Calu3 (cell line): ENCODE measurements at regions not wholly inside any gene's neighbourhood (a gene's known extent, or its start where the extent isn't known, plus 50 kb on each side); places are given as distances from the start of the nearest gene placed in this dataset.

Experiments
- BruUV-seq: library from RNA; stranded (reverse); fragments of 400-500 nt; replicated peaks from 2 replicates; lab custom pipeline; 2021; lab: Mats Ljungman, UMichigan
- CTCF ChIA-PET: fragments of 300-600 bp; sonication (Branson Sonifier 250); formaldehyde crosslinking; loops from one replicate; lab custom pipeline; 2022; ENCODE audit warnings: antibody characterized with exemption; lab: Charles Lee
- DNase-seq: peaks from one replicate; pipeline ENCODE4 v3.0.0; 2022
- H3K27ac Mint-ChIP-seq: one replicate; pipeline ENCODE4 v1.8.0; 2022; ENCODE audit warnings: mixed read lengths; ENCODE audit not compliant: unreplicated experiment
- H3K27me3 Mint-ChIP-seq: one replicate; pipeline ENCODE4 v1.8.0; 2022; ENCODE audit warnings: mixed read lengths; ENCODE audit not compliant: unreplicated experiment
- H3K36me3 Mint-ChIP-seq: one replicate; pipeline ENCODE4 v1.8.0; 2022; ENCODE audit warnings: mild to moderate bottlenecking, moderate library complexity, mixed read lengths; ENCODE audit not compliant: insufficient read depth, unreplicated experiment
- H3K4me1 Mint-ChIP-seq: one replicate; pipeline ENCODE4 v1.8.0; 2022; ENCODE audit warnings: mild to moderate bottlenecking, low read depth, mixed read lengths; ENCODE audit not compliant: unreplicated experiment
- H3K4me3 Mint-ChIP-seq: one replicate; pipeline ENCODE4 v1.8.0; 2022; ENCODE audit warnings: mild to moderate bottlenecking, low read depth, moderate library complexity, mixed read lengths; ENCODE audit not compliant: unreplicated experiment
- H3K9me3 Mint-ChIP-seq: one replicate; pipeline ENCODE4 v1.8.0; 2022; ENCODE audit warnings: low read depth, mixed read lengths; ENCODE audit not compliant: unreplicated experiment
- CTCF ChIP-seq: fragments of 200-600 bp; IDR thresholded peaks from one replicate; pipeline ENCODE4 v1.8.0; 2022; ENCODE audit warnings: antibody characterized with exemption; ENCODE audit not compliant: unreplicated experiment
- intact Hi-C: fragments of 100-400 bp; cut with micrococcal nuclease; formaldehyde crosslinking; loops from one replicate; pipeline ENCODE4 v1.10.0; 2022; ENCODE audit not compliant: unreplicated experiment

- H3K4me1 Mint-ChIP-seq, result no peaks in the 10 kb centered on the region
- no peak overlapping the region for H3K4me3 Mint-ChIP-seq
- intact Hi-C loops, result no loop called here
- H3K27me3 Mint-ChIP-seq, result peaks cover 24% of the 10 kb centered on the region
- no peak for DNase-seq
- CTCF ChIA-PET, result no interaction called here
- TF ChIP-seq CTCF, result no peak
- BruUV-seq, result no TSS peak
- H3K36me3 Mint-ChIP-seq, result no peaks in the 10 kb centered on the region
- no peak overlapping the region for H3K27ac Mint-ChIP-seq
- H3K9me3 Mint-ChIP-seq, result no peaks in the 10 kb centered on the region
These were observed 210.6 kb downstream of the DACT1 start for GRCh38 chr14:58848365-58848764.

- Mint-ChIP-seq H3K4me3 (no peak overlapping the region), H3K9me3 (no peaks in the 10 kb centered on the region), H3K27me3 (peaks cover 25% of the 10 kb centered on the region), H3K36me3 (no peaks in the 10 kb centered on the region), H3K4me1 (no peaks in the 10 kb centered on the region), H3K27ac (no peak overlapping the region)
- intact Hi-C loops, result no loop called here
- CTCF ChIA-PET, result no interaction called here
- DNase-seq, result no peak
- no peak for TF ChIP-seq CTCF
- no TSS peak for BruUV-seq
These were observed 211.8 kb downstream of the DACT1 start for GRCh38 chr14:58849601-58850000.

- no peak overlapping the region for H3K4me3 Mint-ChIP-seq
- H3K9me3 Mint-ChIP-seq, result no peaks in the 10 kb centered on the region
- H3K27ac Mint-ChIP-seq, result no peak overlapping the region
- intact Hi-C loops, result no loop called here
- no peaks in the 10 kb centered on the region for H3K4me1 Mint-ChIP-seq
- CTCF ChIA-PET, result no interaction called here
- DNase-seq, result no peak
- peaks cover 26% of the 10 kb centered on the region for H3K27me3 Mint-ChIP-seq
- no peak for TF ChIP-seq CTCF
- H3K36me3 Mint-ChIP-seq, result no peaks in the 10 kb centered on the region
- no TSS peak for BruUV-seq
These were observed 212.2 kb downstream of the DACT1 start for GRCh38 chr14:58850011-58850410.

GRCh38 chr14:58861586-58861985, 223.8 kb downstream of the DACT1 start:
- CTCF ChIA-PET, result no interaction called here
- no peak overlapping the region for H3K4me3 Mint-ChIP-seq
- no TSS peak for BruUV-seq
- TF ChIP-seq CTCF, result no peak
- no peak overlapping the region for H3K27ac Mint-ChIP-seq
- H3K4me1 Mint-ChIP-seq, result no peaks in the 10 kb centered on the region
- H3K9me3 Mint-ChIP-seq, result no peaks in the 10 kb centered on the region
- H3K36me3 Mint-ChIP-seq, result no peaks in the 10 kb centered on the region
- no peak for DNase-seq
- peaks cover 40% of the 10 kb centered on the region for H3K27me3 Mint-ChIP-seq
- intact Hi-C loops, result no loop called here
